SKM-1 (cell line): ENCODE measurements at regions not wholly inside any gene's neighbourhood (a gene's known extent, or its start where the extent isn't known, plus 50 kb on each side); places are given as distances from the start of the nearest gene placed in this dataset.

Source experiments
- DNase-seq: peaks from one replicate; lab custom pipeline; 2025; ENCODE audit not compliant: unreplicated experiment; lab: John Stamatoyannopoulos, UW

DNA sequence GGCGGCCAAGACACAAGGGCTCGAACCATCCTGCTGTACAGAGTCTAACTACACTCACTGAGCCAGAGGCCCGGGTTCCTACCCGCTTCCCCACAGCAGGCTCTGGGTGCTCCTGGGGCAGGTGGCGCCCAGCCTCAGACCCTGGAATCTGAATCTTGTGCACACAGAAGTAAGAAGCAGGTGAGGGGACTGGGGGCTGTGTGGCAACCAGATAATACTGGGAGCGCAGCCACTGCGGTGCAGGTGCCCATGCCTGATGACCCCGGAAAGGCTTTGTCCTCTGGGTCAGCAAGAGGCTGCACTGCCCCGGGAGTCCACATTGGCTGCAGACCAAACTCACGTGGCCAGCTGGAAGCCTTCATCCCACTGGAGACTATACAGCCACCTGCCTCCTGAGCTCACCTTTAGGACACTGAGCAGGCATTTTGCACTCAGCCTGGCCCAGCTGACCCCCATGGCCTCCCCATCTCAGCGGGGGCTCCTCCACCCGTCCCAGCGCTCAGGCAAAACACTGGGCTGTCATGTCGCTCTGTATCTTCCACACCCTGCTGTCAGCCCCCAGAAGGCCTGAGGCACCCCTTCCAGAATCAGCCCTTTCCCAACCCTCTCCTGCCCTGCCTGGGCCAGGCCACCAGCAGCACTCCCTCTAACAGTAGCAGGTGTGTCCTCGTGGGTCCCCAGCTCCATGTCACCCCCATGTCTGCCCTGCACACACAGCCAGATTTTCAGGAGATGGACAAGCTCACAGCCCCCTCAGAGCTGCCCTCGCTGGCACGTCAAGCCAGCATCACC is 101.0 kb upstream of the IQSEC1 start:
- DNase-seq: no peak

DNA sequence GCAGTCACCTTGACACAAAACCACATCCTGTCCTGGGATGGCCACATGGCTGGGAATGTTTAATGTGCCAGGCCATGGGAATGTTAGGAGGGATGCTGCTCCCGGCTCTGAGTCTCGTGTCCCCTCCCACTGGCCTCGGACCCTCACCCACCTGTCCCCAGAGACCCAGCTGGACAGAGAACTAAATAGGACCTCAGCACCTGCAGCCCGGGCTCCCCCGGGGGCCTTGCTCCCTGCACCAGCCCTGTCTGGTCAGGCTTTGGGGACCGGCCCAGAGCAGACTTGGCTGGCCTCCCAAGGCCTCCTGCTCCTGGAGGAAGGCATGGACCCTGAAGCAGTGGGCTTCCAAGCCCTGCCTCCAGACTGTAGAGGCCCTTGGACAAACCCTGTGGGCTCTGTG is 100.0 kb upstream of the IQSEC1 start:
- DNase-seq: no peak

DNA sequence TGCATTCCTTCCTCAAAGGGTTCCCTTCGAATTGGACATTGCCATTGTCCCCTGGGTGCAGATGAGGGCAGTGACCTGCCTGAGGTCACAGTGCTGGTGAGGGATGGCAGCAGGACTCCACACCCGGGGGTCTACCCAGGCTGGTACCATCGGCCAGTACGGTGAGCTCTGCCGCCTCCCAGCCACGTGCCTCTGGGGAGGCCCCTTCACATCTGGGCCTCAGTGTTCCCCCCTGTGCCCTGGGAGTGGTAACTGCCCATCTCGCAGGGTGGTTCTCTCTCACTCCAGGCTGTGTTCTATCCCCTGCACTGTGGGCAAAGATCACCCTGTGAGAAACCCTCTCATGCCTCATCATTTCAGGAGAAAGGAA is 99.4 kb upstream of the IQSEC1 start:
- DNase-seq: no peak

DNA sequence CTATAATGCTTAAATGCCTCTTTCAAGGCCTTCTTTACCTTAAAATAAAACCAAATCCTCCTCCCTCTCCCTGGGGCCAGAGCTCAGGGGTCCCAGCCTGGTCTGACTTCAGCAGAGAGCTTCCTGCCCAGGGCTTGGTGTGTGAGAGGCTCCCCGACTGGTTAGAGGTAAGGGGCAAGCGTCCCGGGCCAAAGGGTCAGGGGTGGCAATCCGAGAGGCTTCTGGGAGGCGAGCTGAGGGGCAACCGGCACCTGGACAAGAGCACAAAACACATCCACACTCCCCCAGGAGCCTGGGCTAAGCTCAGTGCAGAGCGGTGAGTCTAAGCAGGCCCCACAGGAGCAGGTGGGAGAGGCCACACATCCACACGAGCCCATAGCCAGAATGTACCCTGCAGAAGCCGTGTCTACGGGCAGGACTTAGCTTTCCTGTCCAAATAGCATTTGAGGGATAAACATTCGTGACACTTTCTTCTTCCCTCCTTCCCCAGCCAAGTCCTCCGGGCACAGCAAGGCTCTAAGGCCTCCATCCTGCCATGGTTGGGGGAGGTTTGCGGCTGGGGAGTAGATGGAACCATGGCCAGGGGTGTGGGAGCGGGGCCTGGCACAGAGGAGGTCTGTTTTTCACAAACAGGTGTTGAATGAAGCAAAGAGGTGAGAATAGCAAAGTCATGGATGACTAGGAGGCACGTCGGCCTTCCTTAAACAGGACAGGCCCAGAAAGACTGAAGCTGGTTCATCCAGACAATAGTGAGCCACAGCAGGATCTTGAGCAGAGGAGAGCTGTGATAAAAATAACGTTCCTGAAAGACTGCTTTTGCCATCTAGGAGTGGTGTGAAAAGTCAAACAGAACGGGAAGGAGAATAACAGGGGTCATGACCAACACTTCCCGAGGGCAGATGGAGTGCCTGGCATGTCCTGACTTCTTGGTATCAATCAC is 98.7 kb upstream of the IQSEC1 start:
- DNase-seq: no peak

DNA sequence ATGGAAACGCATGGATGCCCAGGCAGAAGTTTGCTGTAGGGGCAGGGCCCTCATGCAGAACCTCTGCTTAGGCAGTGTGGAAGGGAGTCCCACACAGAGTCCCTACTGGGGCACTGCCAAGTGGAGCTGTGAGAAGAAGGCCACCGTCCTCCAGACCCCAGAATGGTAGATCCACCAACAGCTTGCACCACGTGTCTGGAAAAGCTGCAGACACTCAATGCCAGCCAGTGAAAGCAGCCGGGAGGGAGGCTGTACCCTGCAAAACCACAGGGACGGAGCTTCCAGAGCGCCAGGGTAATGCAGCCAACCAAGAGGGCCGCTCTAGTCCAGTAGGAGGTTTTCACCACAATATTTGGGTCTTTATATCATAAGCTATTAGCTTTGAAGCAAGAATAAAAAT is 97.1 kb upstream of the IQSEC1 start:
- no peak for DNase-seq

DNA sequence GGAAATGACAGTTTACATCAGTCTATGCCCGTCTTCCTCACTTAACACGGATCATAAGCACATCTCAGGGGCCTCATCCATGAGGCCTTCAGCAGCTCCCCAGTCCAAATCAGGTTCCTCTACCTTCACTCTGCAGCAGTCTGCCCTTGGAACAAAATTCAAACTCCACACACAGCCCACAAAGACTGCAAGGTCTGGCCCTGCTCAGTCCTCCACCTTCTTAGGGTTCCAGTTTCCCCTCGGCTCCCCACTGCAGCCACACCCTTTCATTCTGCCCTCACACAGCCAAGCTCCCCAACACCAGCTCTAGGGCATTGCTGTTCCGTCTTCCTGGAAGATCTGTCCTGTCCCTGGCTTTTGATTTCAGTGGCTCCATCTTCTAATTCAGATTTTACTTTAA is 95.2 kb upstream of the IQSEC1 start:
- no peak for DNase-seq

GRCh38 chr3:13167829-13168228 is 94.6 kb upstream of the IQSEC1 start:
- no peak for DNase-seq

- DNase-seq: no peak
Observed at GRCh38 chr3:13167064-13167743, 94.0 kb upstream of the IQSEC1 start.

- no peak for DNase-seq
Observed at GRCh38 chr3:13166243-13167063, 93.2 kb upstream of the IQSEC1 start.

DNA sequence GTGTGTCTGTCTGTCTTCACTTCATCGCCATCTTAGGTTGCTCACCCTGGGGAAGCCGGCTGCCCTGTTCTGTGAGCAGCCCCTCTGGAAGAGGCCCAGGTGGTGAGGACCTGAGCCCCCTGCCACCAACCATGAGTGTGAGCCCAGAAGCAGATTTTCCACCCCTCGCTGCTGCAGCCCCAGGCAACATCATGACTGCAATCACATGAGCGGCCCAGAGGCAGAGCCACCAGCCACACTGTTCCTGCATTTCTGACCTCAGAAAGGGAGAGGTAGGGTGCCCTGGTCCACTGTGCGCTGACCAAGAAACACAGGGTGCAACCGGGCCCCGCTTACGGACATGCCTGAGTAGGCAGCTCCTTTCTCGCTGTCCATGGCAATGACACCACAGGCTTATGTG is 92.3 kb upstream of the IQSEC1 start:
- DNase-seq: no peak

DNA sequence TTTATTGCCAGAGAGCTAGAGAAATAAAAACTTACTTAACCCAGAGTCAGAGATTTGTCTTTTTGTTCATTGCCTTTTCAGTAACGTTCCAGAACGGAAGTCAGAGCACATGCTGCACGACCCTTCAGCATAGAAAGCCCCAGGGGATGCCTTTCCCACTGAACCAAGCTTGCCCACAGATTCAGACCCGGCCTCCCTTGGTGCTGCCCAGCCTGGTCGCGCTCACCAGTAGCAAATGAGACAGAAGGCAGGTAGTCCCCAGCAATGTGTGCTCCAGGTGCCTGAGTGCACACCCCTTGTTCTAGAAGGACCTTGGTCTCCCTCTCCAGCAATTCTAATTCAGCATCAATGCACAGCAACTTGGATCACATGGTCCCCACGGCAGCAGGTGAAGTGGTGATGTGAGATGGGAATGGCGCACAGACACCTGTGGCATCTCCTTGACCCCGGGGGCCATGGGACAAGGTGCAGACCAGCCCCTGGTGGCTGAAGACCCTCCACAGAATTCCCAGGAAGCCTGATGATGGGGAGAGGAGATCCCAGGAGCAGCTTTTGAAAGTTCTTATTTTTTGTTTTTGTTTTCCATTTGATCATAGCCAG is 91.8 kb upstream of the IQSEC1 start:
- no peak for DNase-seq

DNA sequence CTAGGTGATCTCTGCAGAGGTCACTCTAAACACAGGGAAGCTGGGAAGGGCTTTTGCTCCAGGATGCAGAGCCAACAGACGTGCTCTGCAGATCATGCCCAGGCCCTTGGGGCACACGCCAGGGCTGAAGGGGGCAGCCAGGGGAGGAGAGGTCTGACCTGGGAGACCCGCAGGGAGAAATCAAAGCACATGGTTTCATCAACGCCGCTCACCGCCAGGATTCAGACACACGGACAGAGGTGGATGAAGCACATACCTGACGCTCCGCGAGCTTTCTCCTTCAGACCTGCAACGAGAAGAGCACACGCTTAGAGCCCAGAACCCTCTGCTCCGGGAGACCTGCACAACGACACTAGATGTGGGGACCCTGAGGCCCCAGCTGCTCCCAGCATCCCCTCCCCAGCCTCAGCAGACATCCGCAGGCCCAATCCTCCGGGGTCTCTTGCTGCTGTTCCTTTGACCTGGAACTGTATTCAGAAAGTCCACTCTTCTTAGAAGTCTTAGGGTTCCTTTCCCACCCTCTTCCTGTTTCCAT is 90.7 kb upstream of the IQSEC1 start:
- DNase-seq: no peak

- DNase-seq: no peak
Observed at GRCh38 chr3:13162549-13163320, 89.5 kb upstream of the IQSEC1 start.

DNA sequence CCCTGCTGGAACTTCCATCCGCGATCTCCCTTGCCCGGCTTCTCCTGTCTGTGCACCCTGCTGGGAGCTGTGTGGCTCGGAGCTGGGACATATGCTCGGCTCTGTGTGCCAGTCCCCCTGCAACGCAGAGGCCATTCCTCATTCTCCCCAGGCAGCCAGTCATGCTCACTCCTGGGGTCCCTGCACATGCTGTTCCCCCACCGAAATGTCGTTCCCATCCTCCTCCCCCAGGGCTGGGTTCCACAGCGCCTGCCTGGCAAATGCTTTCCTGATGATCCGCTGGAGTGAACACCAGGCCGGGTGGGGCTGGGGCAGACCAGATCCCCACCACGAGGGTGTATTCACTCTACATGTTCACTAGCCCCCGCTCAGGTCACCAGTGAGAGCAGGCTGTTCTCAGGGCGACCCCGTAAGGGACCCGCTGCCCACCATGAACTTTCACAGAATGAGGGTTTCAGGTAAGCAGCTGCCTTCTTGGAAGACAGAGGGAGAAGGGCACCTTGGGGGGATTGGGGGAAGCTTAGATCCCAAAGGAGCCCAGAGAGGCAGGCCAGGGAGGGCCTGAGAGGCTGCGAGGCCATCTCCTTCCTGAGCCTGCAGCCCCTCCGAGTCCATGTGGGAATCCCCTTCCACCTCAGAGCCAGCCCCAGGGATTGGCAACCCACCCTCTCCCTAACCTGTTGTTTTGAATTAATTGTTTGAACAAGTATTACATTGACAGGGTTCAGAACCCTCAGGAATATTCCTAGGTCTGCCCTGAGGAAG is 88.7 kb upstream of the IQSEC1 start:
- no peak for DNase-seq

- DNase-seq: no peak
Observed at GRCh38 chr3:13161021-13161759, 88.0 kb upstream of the IQSEC1 start.

DNA sequence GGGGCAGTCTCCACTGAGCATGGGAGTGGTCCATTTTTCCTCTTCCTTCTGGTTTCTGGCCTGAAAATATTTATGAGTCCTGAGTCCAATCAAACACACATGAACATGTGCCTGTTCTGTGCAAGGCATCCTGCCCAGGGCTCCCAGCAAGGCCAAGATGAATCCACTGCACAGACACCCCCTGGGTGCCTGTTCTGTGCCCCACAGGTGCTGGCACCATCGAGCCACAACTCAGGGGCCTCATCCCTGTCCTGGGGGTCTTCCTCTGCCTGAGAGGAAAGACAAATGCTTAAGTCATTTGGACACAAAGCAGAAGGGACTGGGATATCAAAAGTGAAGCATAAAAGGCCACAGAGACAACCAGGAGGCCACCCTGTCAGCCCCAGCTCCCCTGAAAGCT is 87.4 kb upstream of the IQSEC1 start:
- DNase-seq: no peak

GRCh38 chr3:13159890-13160289 is 86.7 kb upstream of the IQSEC1 start:
- DNase-seq: no peak

- no peak for DNase-seq
Observed at GRCh38 chr3:13158871-13159270, 85.6 kb upstream of the IQSEC1 start.
